HG02970 (cell line): ENCODE measurements at regions not wholly inside any gene's neighbourhood (a gene's known extent, or its start where the extent isn't known, plus 50 kb on each side); places are given as distances from the start of the nearest gene placed in this dataset.
"Not testable (repeated sequence)": the region's sequence is repeated elsewhere in the genome, so short reads cannot be mapped to it uniquely, and the experiment has no call there.

Experiments used
- ATAC-seq: cut with Tn5 transposase; IDR thresholded peaks from one replicate; pipeline ENCODE4 v1.9.1; 2021; ENCODE audit warnings: mild to moderate bottlenecking, moderate library complexity, moderate number of reproducible peaks; ENCODE audit not compliant: unreplicated experiment, low FRiP score

GRCh38 chr2:166651080-166651675 is 157.1 kb upstream of the SCN7A start:
- no peak for ATAC-seq

- ATAC-seq = no peak
These were observed 153.9 kb upstream of the SCN7A start for GRCh38 chr2:166647935-166648334.

GRCh38 chr2:166643980-166644379 is 149.9 kb upstream of the SCN7A start:
- ATAC-seq = no peak

- ATAC-seq = not testable (repeated sequence)
These were observed 147.5 kb upstream of the SCN7A start for GRCh38 chr2:166641516-166641915.

GRCh38 chr2:166637051-166637450 is 143.0 kb upstream of the SCN7A start:
- no peak for ATAC-seq

GRCh38 chr2:166634706-166635105 is 140.7 kb upstream of the SCN7A start:
- no peak for ATAC-seq

- ATAC-seq = no peak
These were observed 138.6 kb upstream of the SCN7A start for GRCh38 chr2:166632616-166633015.

GRCh38 chr2:166628478-166629136 is 134.6 kb upstream of the SCN7A start:
- ATAC-seq = no peak

GRCh38 chr2:166627893-166628292 is 133.8 kb upstream of the SCN7A start:
- no peak for ATAC-seq

GRCh38 chr2:166625670-166626069 is 131.6 kb upstream of the SCN7A start:
- ATAC-seq = no peak

GRCh38 chr2:166614503-166614902 is 120.5 kb upstream of the SCN7A start:
- ATAC-seq = no peak

GRCh38 chr2:166614029-166614428 is 120.0 kb upstream of the SCN7A start:
- no peak for ATAC-seq

- no peak for ATAC-seq
These were observed 119.2 kb upstream of the SCN7A start for GRCh38 chr2:166613226-166613625.

GRCh38 chr2:166612214-166612613 is 118.2 kb upstream of the SCN7A start:
- ATAC-seq = no peak

GRCh38 chr2:166610913-166611305 is 116.9 kb upstream of the SCN7A start:
- no peak for ATAC-seq

- ATAC-seq = no peak
These were observed 116.3 kb upstream of the SCN7A start for GRCh38 chr2:166610180-166610912.

- no peak for ATAC-seq
These were observed 115.3 kb upstream of the SCN7A start for GRCh38 chr2:166609183-166609959.

- no peak for ATAC-seq
These were observed 113.8 kb upstream of the SCN7A start for GRCh38 chr2:166607880-166608279.

- no peak for ATAC-seq
These were observed 99.4 kb upstream of the SCN7A start for GRCh38 chr2:166593403-166593802.

GRCh38 chr2:166592750-166593149 is 98.7 kb upstream of the SCN7A start:
- no peak for ATAC-seq

GRCh38 chr2:166591226-166591625 is 97.2 kb upstream of the SCN7A start:
- ATAC-seq = no peak
